ENCODE measurements at regions not wholly inside any gene's neighbourhood (a gene's known extent, or its start where the extent isn't known, plus 50 kb on each side); places are given as distances from the start of the nearest gene placed in this dataset.

DNA sequence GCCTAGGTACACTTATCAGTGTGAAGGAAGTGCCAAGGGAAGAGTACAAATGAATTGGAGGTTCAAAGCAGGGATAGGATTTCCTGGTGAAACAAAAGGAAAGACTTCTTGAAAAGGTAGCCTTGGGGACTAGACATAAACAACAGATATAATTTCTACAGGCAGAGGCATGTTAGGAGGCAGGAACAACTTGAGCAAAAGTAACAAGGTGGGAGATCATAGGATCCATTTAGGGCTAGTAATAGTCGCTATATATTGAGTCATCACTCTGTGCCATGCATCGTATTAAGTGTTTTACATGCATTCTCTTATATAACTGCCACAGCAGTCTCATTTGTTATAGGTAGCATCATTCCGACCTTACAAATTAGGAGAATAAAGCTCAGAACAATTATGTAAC is 98.3 kb upstream of the EOLA2 start:
- Mint-ChIP-seq H3K4me3 (no peak overlapping the region), H3K27ac (no peak overlapping the region), H3K36me3 (peaks cover 6% of the 10 kb centered on the region), H3K4me1 (ENCODE audit: low read depth in 2 of 2) (no peaks in the 10 kb centered on the region), H3K27me3 (peaks cover 15 to 23% of the 10 kb centered on the region in 2 donors), H3K9me3 (peaks cover 4% of the 10 kb centered on the region)
- ATAC-seq (no peak), DNase-seq (ENCODE audit: low spot score) (no peak)

DNA sequence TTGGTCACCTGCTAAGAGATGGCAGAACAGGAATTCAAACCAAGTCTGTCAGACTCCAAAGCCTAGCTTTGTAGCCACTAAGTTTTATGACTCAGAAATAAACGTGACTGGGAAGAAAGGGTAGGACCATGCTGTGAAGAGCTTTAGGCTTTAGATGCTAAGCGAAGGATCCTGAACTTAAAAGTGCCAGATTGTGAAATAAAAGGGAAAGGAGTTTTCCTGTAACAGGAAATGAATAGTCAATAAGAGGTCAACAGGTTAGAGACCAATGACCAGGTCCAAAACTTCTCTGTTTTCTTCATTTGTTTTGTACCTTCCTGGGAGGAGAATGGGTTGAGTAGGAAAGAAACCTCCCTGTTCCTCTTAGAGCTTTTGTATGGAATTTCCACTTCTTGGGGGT is 98.8 kb upstream of the EOLA2 start:
- Mint-ChIP-seq H3K9me3 (peaks cover 4% of the 10 kb centered on the region), H3K27me3 (peaks cover 15 to 23% of the 10 kb centered on the region in 2 donors), H3K27ac (no peak overlapping the region), H3K4me1 (ENCODE audit: low read depth in 2 of 2) (no peaks in the 10 kb centered on the region), H3K4me3 (no peak overlapping the region), H3K36me3 (peaks cover 6% of the 10 kb centered on the region)
- DNase-seq (ENCODE audit: low spot score) (no peak), ATAC-seq (no peak)

DNA sequence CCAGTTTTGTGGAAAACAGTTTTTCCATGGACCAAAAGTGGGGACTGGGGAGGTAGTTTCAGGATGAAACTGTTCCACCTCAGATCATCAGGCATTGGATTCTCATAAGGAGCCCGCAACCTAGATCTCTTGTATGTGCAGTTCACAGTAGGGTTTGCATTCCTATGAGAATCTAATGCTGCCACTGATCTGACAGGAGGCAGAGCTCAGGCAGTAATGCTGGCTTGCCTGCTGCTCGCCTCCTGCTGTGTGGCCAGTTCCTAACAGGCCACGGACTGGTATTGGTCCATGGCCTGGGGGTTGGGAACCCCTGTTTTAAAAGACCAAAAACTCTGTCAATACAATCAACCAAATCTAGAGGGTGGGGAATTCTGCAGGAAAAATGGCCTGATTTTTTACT is 100.0 kb upstream of the EOLA2 start:
- ATAC-seq = no peak
- Mint-ChIP-seq H3K4me3 (no peak overlapping the region), H3K9me3 (peaks cover 8% of the 10 kb centered on the region)

DNA sequence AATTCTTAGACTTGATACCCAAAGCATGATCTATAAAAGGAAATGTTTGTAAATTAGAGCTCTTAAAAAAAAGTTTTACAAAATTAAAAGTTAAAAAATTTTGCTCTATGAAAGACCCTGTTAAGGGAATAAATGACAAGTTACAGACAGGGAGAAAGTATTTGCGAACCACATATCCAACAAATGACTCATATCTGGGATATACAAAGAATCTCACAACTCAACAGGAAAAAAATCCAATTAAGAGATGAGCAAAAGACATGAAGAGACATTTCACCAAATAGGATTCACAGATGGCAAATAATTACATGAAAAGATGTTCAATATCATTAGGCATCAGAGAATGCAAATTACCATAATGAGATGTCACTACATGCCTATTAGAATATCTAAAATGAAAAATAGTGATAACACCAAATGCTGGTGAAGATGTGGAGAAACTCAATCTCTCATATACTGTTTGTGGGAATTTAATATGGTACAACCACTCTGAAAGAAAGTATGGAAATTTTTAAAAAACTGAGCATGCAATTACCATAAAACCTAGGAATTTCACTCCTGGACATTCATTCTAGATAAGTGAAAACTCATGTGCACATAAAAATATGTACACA is 100.8 kb upstream of the EOLA2 start:
- Mint-ChIP-seq H3K36me3 (peaks cover 6% of the 10 kb centered on the region), H3K9me3 (peaks cover 8% of the 10 kb centered on the region), H3K27ac (no peak overlapping the region), H3K27me3 (peaks cover 23 to 30% of the 10 kb centered on the region in 2 donors), H3K4me3 (no peak overlapping the region), H3K4me1 (ENCODE audit: low read depth in 2 of 2) (no peaks in the 10 kb centered on the region)
- no peak for DNase-seq (ENCODE audit: low spot score)
- ATAC-seq = no peak

More for the DNA sequence above, 100.0 kb upstream of the EOLA2 start:
- Mint-ChIP-seq H3K27ac (no peak overlapping the region), H3K27me3 (peaks cover 23 to 29% of the 10 kb centered on the region in 2 donors), H3K36me3 (peaks cover 6% of the 10 kb centered on the region), H3K4me1 (ENCODE audit: low read depth in 2 of 2) (no peaks in the 10 kb centered on the region)
- DNase-seq (ENCODE audit: low spot score) = no peak

DNA sequence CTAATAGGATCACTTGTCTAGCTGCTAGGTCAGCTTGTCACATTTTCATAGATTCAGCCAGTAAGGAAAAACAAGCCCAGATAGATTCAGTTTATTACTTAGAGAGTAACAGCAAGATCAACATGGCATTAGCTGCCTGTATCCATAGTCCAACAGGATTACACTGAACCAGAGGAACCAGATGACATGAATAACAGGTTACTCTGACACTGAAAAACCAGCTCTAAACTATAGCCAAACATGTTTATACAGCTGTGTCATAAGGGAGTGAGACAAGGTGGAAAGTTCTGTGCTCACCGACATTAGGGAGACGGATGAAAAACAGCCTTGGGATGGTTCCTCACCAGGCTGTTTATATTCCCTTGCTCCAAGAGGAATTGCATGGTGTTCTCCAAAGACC is 102.9 kb upstream of the EOLA2 start:
- Mint-ChIP-seq H3K9me3 (peaks cover 4% of the 10 kb centered on the region), H3K4me1 (ENCODE audit: low read depth in 2 of 2) (no peaks in the 10 kb centered on the region), H3K27ac (no peak overlapping the region), H3K36me3 (peaks cover 9% of the 10 kb centered on the region), H3K27me3 (peaks cover 31 to 32% of the 10 kb centered on the region in 2 donors), H3K4me3 (no peak overlapping the region)
- DNase-seq (ENCODE audit: low spot score) (no peak), ATAC-seq (no peak)

DNA sequence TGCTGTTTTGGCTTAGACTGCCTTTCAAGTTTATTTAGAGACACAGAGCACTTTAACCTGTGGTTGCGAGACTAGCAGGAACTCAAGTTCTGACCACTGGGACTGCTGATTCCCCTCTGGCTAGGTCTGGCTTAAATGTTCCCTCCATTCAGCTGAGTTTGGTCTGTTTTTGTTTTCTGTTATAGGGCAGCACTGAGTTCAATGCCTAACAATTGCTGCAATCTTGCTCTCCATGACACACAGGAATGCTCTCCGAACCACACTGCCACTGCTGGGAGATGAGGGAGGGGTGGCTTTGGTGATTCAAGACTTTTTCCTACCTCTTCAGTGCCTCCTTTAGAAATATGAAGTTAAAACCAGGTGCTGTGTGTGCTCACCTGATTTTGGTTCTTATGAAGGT is 106.3 kb upstream of the EOLA2 start:
- H3K9me3 Mint-ChIP-seq = peaks cover 4% of the 10 kb centered on the region
- ATAC-seq = no peak
- no peak overlapping the region for H3K4me3 Mint-ChIP-seq
- H3K27me3 Mint-ChIP-seq = peaks cover 25 to 26% of the 10 kb centered on the region in 2 donors
- H3K4me1 Mint-ChIP-seq (ENCODE audit: low read depth in 2 of 2) = no peaks in the 10 kb centered on the region
- H3K27ac Mint-ChIP-seq = no peak overlapping the region
- no peak for DNase-seq (ENCODE audit: low spot score)
- peaks cover 9% of the 10 kb centered on the region for H3K36me3 Mint-ChIP-seq

DNA sequence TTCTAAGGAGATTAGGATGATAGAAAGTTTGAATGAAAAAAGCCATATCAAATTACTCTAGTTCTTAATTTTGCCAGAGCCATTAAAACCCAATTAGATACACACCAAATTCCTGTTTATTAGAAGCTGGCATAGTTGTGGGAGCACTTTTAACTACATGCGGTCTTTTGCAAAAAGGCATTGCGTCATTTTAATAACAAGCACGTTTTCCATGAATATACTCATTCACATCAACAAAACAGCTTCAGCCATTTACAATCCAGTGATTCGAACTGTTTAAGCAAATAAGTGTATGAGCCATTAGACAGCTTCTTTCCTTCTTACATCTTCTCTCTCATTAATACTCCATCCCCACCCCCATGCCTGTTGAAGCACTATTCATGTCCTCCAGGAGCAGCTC is 109.5 kb upstream of the EOLA2 start:
- Mint-ChIP-seq H3K27me3 (peaks cover 23 to 25% of the 10 kb centered on the region in 2 donors), H3K27ac (no peak overlapping the region), H3K36me3 (peaks cover 9% of the 10 kb centered on the region), H3K4me1 (ENCODE audit: low read depth in 2 of 2) (no peaks in the 10 kb centered on the region), H3K4me3 (no peak overlapping the region), H3K9me3 (no peaks in the 10 kb centered on the region)
- DNase-seq (ENCODE audit: low spot score) = no peak
- no peak for ATAC-seq

DNA sequence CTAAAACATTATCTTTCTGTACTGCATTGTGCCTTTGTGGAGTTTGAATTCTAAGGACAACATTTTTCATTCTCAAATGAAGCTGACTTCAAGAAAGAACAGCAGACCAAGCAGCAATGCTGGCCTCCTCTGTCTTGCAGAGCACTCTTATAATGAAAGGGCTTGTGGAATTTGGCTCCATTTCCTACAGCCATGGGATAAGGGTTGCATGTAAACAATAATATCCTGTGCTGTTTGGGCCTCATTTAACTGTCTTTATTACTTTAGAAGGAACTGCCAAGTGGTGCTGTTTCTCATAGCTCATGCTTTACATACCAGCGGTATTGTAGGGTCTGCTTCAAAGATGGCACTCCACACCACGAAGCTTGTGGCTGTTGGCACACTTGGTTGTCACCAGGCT is 111.4 kb upstream of the EOLA2 start:
- no peak for DNase-seq (ENCODE audit: low spot score)
- H3K36me3 Mint-ChIP-seq = peaks cover 9% of the 10 kb centered on the region
- H3K4me3 Mint-ChIP-seq = no peak overlapping the region
- H3K27me3 Mint-ChIP-seq = peaks cover 22 to 25% of the 10 kb centered on the region in 2 donors
- ATAC-seq = no peak
- H3K9me3 Mint-ChIP-seq = no peaks in the 10 kb centered on the region
- H3K4me1 Mint-ChIP-seq (ENCODE audit: low read depth in 2 of 2) = no peaks in the 10 kb centered on the region
- no peak overlapping the region for H3K27ac Mint-ChIP-seq

DNA sequence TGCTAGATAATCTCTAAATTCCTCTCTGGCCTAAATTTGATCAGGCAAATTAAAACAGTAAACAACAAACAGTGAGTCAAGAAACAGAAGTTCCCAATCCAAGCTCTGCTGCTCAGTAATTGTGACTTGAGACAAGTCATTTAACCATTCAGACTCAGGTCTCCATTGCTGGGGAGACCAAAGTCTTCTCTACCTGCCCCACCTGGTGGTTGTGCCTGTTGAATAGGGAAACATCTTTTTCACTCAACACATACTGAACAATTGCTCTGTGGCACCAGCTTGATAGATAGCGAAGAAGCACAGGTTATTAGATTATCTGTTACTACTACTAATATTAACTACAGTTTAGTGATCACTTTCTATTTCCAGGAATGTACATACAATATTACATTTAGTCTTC is 112.1 kb upstream of the EOLA2 start:
- DNase-seq (ENCODE audit: low spot score) = no peak
- H3K27me3 Mint-ChIP-seq = peaks cover 18 to 20% of the 10 kb centered on the region in 2 donors
- H3K36me3 Mint-ChIP-seq = peaks cover 4% of the 10 kb centered on the region
- H3K27ac Mint-ChIP-seq = no peak overlapping the region
- ATAC-seq = no peak
- no peak overlapping the region for H3K4me3 Mint-ChIP-seq
- no peaks in the 10 kb centered on the region for H3K4me1 Mint-ChIP-seq (ENCODE audit: low read depth in 2 of 2)
- no peaks in the 10 kb centered on the region for H3K9me3 Mint-ChIP-seq

DNA sequence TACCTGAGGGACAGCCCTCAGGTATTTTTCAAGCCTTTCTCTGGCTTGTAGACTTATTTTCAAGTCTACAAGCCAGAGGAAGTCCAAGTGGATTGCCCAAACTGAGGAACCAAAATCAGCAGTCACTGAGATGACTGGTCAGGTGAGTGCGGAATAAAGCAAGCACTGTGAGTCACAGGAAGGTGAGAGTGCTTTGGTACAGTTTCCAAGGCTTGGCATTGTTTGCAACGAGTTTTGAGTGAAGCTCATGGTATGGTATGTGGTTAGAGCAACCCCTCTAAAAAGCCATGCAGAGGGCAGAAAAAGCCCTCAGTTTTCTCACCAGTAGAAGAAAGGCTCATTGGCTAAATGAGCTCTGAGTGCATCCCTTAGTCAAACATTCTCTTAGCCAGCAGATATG is 112.8 kb upstream of the EOLA2 start:
- Mint-ChIP-seq H3K27ac (no peak overlapping the region), H3K4me3 (no peak overlapping the region)

DNA sequence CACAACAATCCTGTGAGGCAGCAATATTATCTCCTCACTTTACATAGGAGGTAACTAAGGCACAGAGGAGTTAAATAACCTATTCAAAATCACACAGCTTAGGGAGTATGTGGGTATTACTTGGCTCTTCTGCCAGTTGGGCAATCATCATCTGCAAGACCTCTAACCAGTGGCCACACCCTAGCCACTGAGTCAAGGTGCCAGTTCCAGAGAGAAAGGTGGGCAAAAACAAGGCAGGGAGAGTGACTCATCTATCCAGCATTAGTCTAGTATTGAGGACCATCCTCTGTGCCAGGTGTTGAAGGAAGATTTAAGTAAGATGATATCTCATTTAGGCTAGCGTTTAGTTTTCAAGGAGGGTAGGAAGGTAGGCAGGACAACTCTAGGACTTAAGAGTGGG is 113.9 kb upstream of the EOLA2 start:
- Mint-ChIP-seq H3K9me3 (no peaks in the 10 kb centered on the region), H3K4me1 (ENCODE audit: low read depth in 2 of 2) (no peaks in the 10 kb centered on the region), H3K27ac (no peak overlapping the region), H3K36me3 (no peaks in the 10 kb centered on the region), H3K4me3 (no peak overlapping the region), H3K27me3 (peaks cover 13 to 15% of the 10 kb centered on the region in 2 donors)
- DNase-seq (ENCODE audit: low spot score) = no peak
- no peak for ATAC-seq

More for the DNA sequence above, 112.8 kb upstream of the EOLA2 start:
- no peak for ATAC-seq
- Mint-ChIP-seq H3K4me1 (ENCODE audit: low read depth in 2 of 2) (no peaks in the 10 kb centered on the region), H3K27me3 (peaks cover 11 to 18% of the 10 kb centered on the region in 2 donors), H3K9me3 (no peaks in the 10 kb centered on the region), H3K36me3 (no peaks in the 10 kb centered on the region)
- DNase-seq (ENCODE audit: low spot score) = no peak

DNA sequence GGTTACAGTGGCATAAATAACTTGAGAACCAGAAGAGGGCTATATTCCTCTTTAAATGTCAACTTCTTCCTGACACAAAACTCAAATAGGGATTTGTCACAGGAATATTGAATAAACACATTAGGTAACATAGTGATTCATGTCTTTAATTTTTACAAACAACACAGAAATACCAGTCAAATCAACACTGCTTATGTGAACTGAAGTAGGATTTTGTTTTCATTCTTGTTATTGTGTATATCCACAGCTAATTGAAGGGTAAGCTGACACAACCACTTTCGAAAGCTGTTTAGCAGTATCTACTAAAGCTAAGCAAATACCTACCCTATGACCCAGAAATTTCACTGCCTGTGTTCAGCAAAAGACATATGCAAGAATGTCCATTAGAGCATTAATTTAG is 120.4 kb upstream of the EOLA2 start:
- Mint-ChIP-seq H3K4me1 (ENCODE audit: low read depth in 2 of 2) (peaks cover 0 to 4% of the 10 kb centered on the region in 2 donors), H3K4me3 (no peak overlapping the region), H3K27ac (no peak overlapping the region), H3K27me3 (peaks cover 14 to 26% of the 10 kb centered on the region in 2 donors), H3K9me3 (no peaks in the 10 kb centered on the region), H3K36me3 (no peaks in the 10 kb centered on the region)
- no peak for ATAC-seq
- no peak for DNase-seq (ENCODE audit: low spot score)

DNA sequence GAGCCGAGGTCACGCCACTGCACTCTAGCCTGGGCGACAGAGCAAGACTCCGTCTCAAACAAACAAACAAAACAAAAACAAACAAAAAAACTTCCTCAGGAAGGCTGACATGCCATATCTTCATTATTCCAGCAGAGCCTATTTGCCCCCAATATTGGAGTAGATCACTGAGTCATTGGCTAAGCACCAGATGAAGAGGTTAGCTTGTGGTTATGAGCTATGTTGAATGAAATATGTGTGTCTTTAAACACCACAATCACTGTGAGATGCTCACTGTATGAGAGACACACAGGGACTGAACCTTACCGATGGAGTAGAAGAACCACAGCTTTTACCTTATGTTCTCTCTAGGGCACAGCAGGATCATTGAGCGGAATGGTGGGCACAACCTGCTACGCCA is 122.1 kb upstream of the EOLA2 start:
- Mint-ChIP-seq H3K9me3 (no peaks in the 10 kb centered on the region), H3K27me3 (peaks cover 14 to 23% of the 10 kb centered on the region in 2 donors), H3K4me1 (ENCODE audit: low read depth in 2 of 2) (peaks cover 0 to 5% of the 10 kb centered on the region in 2 donors), H3K4me3 (no peak overlapping the region), H3K36me3 (no peaks in the 10 kb centered on the region), H3K27ac (no peak overlapping the region)
- DNase-seq (ENCODE audit: low spot score) (no peak), ATAC-seq (no peak)

DNA sequence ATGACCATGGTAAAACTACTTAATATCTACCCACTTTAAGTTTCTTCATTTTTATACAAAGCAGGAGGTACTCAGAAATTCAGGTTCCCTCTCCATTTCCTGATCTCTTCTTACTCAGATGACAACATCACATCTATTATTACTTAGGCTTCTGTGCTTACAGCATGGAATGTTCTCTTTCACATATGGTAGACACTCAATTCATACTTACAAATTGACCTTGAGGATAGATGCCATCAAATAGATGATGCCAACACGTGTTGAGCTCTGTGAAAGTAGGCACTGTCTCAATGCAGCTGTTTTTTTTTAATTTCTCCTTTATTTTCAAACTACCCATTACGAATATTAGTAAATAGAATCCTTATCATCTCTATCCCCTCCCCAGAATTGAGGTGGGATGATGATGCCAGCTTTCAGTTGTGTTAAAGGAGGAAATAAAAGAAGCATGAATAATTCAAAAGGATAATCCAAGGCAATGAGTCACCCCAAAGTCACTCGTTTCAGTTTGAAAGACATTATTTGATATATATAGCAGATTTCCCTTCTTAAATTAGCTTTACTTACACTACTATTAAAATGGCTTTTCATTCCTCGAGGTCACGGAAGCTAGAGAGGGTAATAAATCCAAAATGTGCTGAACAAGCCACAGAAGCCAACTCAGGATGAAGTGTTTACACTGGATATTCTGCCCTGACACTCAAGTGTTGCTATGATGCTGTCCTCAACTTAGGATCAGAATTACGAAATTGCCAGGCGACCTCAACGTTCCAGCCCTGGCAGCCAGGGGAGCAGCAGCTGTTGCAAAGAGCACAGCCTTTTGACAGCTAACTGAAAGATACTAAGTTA is 124.2 kb upstream of the EOLA2 start:
- peaks cover 3 to 17% of the 10 kb centered on the region in 2 donors for H3K27me3 Mint-ChIP-seq
- H3K36me3 Mint-ChIP-seq = no peaks in the 10 kb centered on the region
- DNase-seq (ENCODE audit: low spot score) (no peak), ATAC-seq (no peak)
- H3K4me1 Mint-ChIP-seq (ENCODE audit: low read depth in 2 of 2) = peaks cover 0 to 5% of the 10 kb centered on the region in 2 donors
- no peak overlapping the region for H3K27ac Mint-ChIP-seq
- no peaks in the 10 kb centered on the region for H3K9me3 Mint-ChIP-seq
- H3K4me3 Mint-ChIP-seq = no peak overlapping the region

All from natural killer cell treated with Interleukin-12 subunit alpha and Interleukin-12 subunit beta and Interleukin-15 and Interleukin-18, amount 100 ng/mL, for 72 hours (primary cell).